GM12865 (cell line): ENCODE measurements at regions not wholly inside any gene's neighbourhood (a gene's known extent, or its start where the extent isn't known, plus 50 kb on each side); places are given as distances from the start of the nearest gene placed in this dataset.

ENCODE experiments used
- DNase-seq: peaks from one replicate; pipeline ENCODE4 v3.0.0; 2010; ENCODE audit warnings: low read depth
- H3K4me3 ChIP-seq: 2 replicates; pipeline ENCODE4 v1.5.1; 2011; ENCODE audit warnings: mild to moderate bottlenecking, low read depth, low read length, control low read depth
- CTCF ChIP-seq: IDR thresholded peaks from 2 replicates; pipeline ENCODE4 v1.5.1; 2011; ENCODE audit warnings: low read length, control low read depth, low read depth, inconsistent platforms; ENCODE audit not compliant: insufficient read depth; ENCODE audit errors: missing control alignments

GRCh38 chr15:72888811-72889210, 105.3 kb upstream of the ADPGK start:
- DNase-seq: no peak
- no peak overlapping the region for H3K4me3 ChIP-seq
- TF ChIP-seq CTCF: no peak

GRCh38 chr15:72888211-72888610, 104.7 kb upstream of the ADPGK start:
- no peak for TF ChIP-seq CTCF
- H3K4me3 ChIP-seq: no peak overlapping the region
- DNase-seq: no peak

- no peak overlapping the region for H3K4me3 ChIP-seq
- DNase-seq: no peak
- TF ChIP-seq CTCF: no peak
These were observed 103.8 kb upstream of the ADPGK start for GRCh38 chr15:72887376-72887775.

GRCh38 chr15:72884311-72884710, 100.8 kb upstream of the ADPGK start:
- DNase-seq: no peak
- TF ChIP-seq CTCF: no peak
- no peak overlapping the region for H3K4me3 ChIP-seq

- H3K4me3 ChIP-seq: no peak overlapping the region
- DNase-seq: no peak
- TF ChIP-seq CTCF: no peak
These were observed 90.0 kb upstream of the ADPGK start for GRCh38 chr15:72873379-72874233.

- no peak for TF ChIP-seq CTCF
- no peak for DNase-seq
- no peak overlapping the region for H3K4me3 ChIP-seq
These were observed 88.7 kb upstream of the ADPGK start for GRCh38 chr15:72872066-72872845.
